IMR-90 (cell line): ENCODE measurements at regions not wholly inside any gene's neighbourhood (a gene's known extent, or its start where the extent isn't known, plus 50 kb on each side); places are given as distances from the start of the nearest gene placed in this dataset.
A peak's percentile ranks its signal among the peaks of the same experiment; 100 is the strongest.

ENCODE experiments used
- ATAC-seq: fragments of 200-7000 bp; cut with Tn5 transposase; 2 replicates; pipeline ENCODE4 v1.9.1; 2020; ENCODE audit warnings: low read depth, mild to moderate bottlenecking, moderate library complexity
- BruUV-seq: library from RNA; stranded (reverse); fragments of 400-500 nt; replicated peaks from 2 replicates; lab custom pipeline; 2021; lab: Mats Ljungman, UMichigan
- CTCF ChIA-PET: fragments of 300-600 bp; formaldehyde crosslinking; extraction: SDS; loops from one replicate; lab custom pipeline; 2021; ENCODE audit warnings: antibody characterized with exemption; lab: Yijun Ruan, JAX
- POLR2A ChIA-PET: fragments of 300-600 bp; sonication (Branson Sonifier 250); formaldehyde crosslinking; loops from one replicate; lab custom pipeline; 2022; ENCODE audit warnings: antibody characterized with exemption; ENCODE audit not compliant: unreplicated experiment; lab: Charles Lee
- DNase-seq: peaks from one replicate; pipeline ENCODE4 v3.0.0; 2013
- H2AFZ ChIP-seq: replicated peaks from 2 replicates; pipeline ENCODE3; 2013; ENCODE audit warnings: low read length, mild to moderate bottlenecking; ENCODE audit not compliant: poor library complexity
- H2AK5ac ChIP-seq: 2 replicates; pipeline ENCODE4 v1.6.1; 2013; ENCODE audit warnings: low read depth, low read length, inconsistent platforms
- H2AK9ac ChIP-seq: replicated peaks from 2 replicates; pipeline ENCODE3; 2013; ENCODE audit warnings: mild to moderate bottlenecking, low read depth, low read length, moderate library complexity; ENCODE audit not compliant: poor library complexity
- H2BK120ac ChIP-seq: 2 replicates; pipeline ENCODE4 v1.6.1; 2013; ENCODE audit warnings: low read depth, low read length, inconsistent platforms
- H2BK15ac ChIP-seq: 3 replicates; pipeline ENCODE4 v1.6.1; 2013; ENCODE audit warnings: low read depth, low read length, inconsistent platforms
- H2BK20ac ChIP-seq: 2 replicates; pipeline ENCODE4 v1.6.1; 2013; ENCODE audit warnings: low read depth, mild to moderate bottlenecking, inconsistent platforms, low read length, moderate library complexity
- H2BK5ac ChIP-seq: 2 replicates; pipeline ENCODE4 v1.6.1; 2013; ENCODE audit warnings: mild to moderate bottlenecking, low read depth, low read length, inconsistent platforms; ENCODE audit not compliant: poor library complexity, severe bottlenecking
- H3K14ac ChIP-seq: replicated peaks from 2 replicates; pipeline ENCODE4 v1.6.1; 2013; ENCODE audit warnings: low read depth, low read length, inconsistent platforms
- H3K18ac ChIP-seq: 2 replicates; pipeline ENCODE4 v1.6.1; 2013; ENCODE audit warnings: low read depth, low read length, control low read depth
- H3K23ac ChIP-seq: 2 replicates; pipeline ENCODE4 v1.6.1; 2013; ENCODE audit warnings: low read depth, low read length, inconsistent platforms
- H3K27ac ChIP-seq: 2 replicates; pipeline ENCODE4 v1.5.1; 2013; ENCODE audit warnings: mild to moderate bottlenecking, control low read depth, low read length; ENCODE audit not compliant: insufficient read depth
- H3K27me3 ChIP-seq: 2 replicates; pipeline ENCODE4 v1.6.1; 2013; ENCODE audit warnings: low read length; ENCODE audit not compliant: control insufficient read depth, insufficient read depth
- H3K36me3 ChIP-seq: 2 replicates; pipeline ENCODE4 v1.6.1; 2013; ENCODE audit warnings: low read length, mixed read lengths; ENCODE audit not compliant: control insufficient read depth, insufficient read depth
- H3K4ac ChIP-seq: 2 replicates; pipeline ENCODE4 v1.6.1; 2013; ENCODE audit warnings: low read depth, low read length, inconsistent platforms
- H3K4me1 ChIP-seq: 2 replicates; pipeline ENCODE4 v1.6.1; 2013; ENCODE audit warnings: low read length, mixed read lengths; ENCODE audit not compliant: control insufficient read depth, insufficient read depth
- H3K4me2 ChIP-seq: 2 replicates; pipeline ENCODE4 v1.6.1; 2013; ENCODE audit warnings: low read depth, mild to moderate bottlenecking, control low read depth, low read length, moderate library complexity
- H3K4me3 ChIP-seq: 2 replicates; pipeline ENCODE4 v1.5.1; 2013; ENCODE audit warnings: low read depth, mild to moderate bottlenecking, control low read depth, low read length, moderate library complexity; ENCODE audit not compliant: insufficient read depth
- H3K56ac ChIP-seq: 2 replicates; pipeline ENCODE4 v1.6.1; 2013; ENCODE audit warnings: low read length, inconsistent platforms; ENCODE audit not compliant: insufficient read depth; ENCODE audit errors: extremely low read depth
- H3K79me1 ChIP-seq, 2 experiments: 2 replicates each; pipeline ENCODE4 v1.6.1; 2013; ENCODE audit warnings: low read length in 2 of 2, inconsistent platforms in 1 of 2, low read depth in 1 of 2
- H3K9ac ChIP-seq: 2 replicates; pipeline ENCODE4 v1.6.1; 2013; ENCODE audit warnings: low read depth, low read length, control low read depth
- H3K9me1 ChIP-seq: 2 replicates; pipeline ENCODE4 v1.6.1; 2013; ENCODE audit warnings: low read length, inconsistent platforms; ENCODE audit not compliant: insufficient read depth
- H3K9me3 ChIP-seq: 2 replicates; pipeline ENCODE4 v1.6.1; 2013; ENCODE audit warnings: low read length; ENCODE audit not compliant: control insufficient read depth, insufficient read depth
- H4K20me1 ChIP-seq: 2 replicates; pipeline ENCODE4 v1.6.1; 2013; ENCODE audit warnings: low read length, inconsistent platforms; ENCODE audit not compliant: insufficient read depth
- H4K5ac ChIP-seq: 2 replicates; pipeline ENCODE4 v1.6.1; 2013; ENCODE audit warnings: mild to moderate bottlenecking, low read depth, low read length, control low read depth
- H4K8ac ChIP-seq, 2 experiments: 2 replicates each; pipeline ENCODE4 v1.6.1; 2013; ENCODE audit warnings: low read depth in 2 of 2, low read length in 2 of 2, control low read depth in 1 of 2, inconsistent platforms in 1 of 2
- H4K91ac ChIP-seq: 2 replicates; pipeline ENCODE4 v1.6.1; 2013; ENCODE audit warnings: low read depth, low read length, inconsistent platforms; ENCODE audit not compliant: insufficient read depth
- CTCF ChIP-seq: conservative IDR thresholded peaks from 2 replicates; pipeline ENCODE4 v1.5.1; 2012; ENCODE audit warnings: mild to moderate bottlenecking, low read depth, low read length, improper control_type of control experiment
- MAFK ChIP-seq: IDR thresholded peaks from 2 replicates; pipeline ENCODE4 v1.6.1; 2012; ENCODE audit warnings: low read depth, low read length, improper control_type of control experiment
- WGBS, 2 experiments: methylation state at CpG; one replicate each; pipeline versions ENCODE4 v1.1.5 to v1.1.7; 2013; ENCODE audit warnings: missing lambda C conversion rate in 2 of 2; ENCODE audit not compliant: insufficient read length in 1 of 2; ENCODE audit errors: extremely low coverage in 2 of 2; 5-methylcytosine and 5-hydroxymethylcytosine counted together
- dilution Hi-C: fragments of 300-500 bp; cut with HindIII; formaldehyde crosslinking; loops from one replicate; pipeline ENCODE4 v1.14.3; 2018; ENCODE audit warnings: low sequenced_read_pairs; ENCODE audit not compliant: unreplicated experiment
- in situ Hi-C: fragments of 300-500 bp; cut with MboI; formaldehyde crosslinking; loops from 3 replicates; pipeline ENCODE4 v1.14.3; 2019; ENCODE audit warnings: low sequenced_read_pairs, inconsistent platforms, mixed read lengths
- intact Hi-C: fragments of 100-400 bp; cut with micrococcal nuclease; formaldehyde crosslinking; loops from 2 replicates; pipeline ENCODE4 v1.10.0; 2022

GRCh38 chr1:58841455-58841854 lies 57.6 kb upstream of the JUN start:
- Histone ChIP-seq H3K36me3 (no peaks in the 10 kb centered on the region), H2BK15ac (0 out of 3 replicates have a peak overlapping the region, but pooled peaks have one; percentile 21), H4K20me1 (no peaks in the 10 kb centered on the region), H3K4me2 (no peak overlapping the region), H3K79me1 (no peaks in the 10 kb centered on the region), H2BK120ac (no peak overlapping the region; the same call in 1 of the 2 replicates), H3K56ac (no peak overlapping the region), H3K4ac (no peak overlapping the region; the same call in 1 of the 2 replicates), H3K9ac (no peak overlapping the region), H3K23ac (no peak overlapping the region), H3K14ac (no peak overlapping the region), H4K5ac (peak overlapping the region; percentile 31; the same call in 1 of the 2 replicates), H3K18ac (no peak overlapping the region), H3K9me1 (no peaks in the 10 kb centered on the region), H4K8ac (no peak overlapping the region), H2AK9ac (no peak overlapping the region), H3K4me1 (peaks cover 6% of the 10 kb centered on the region), H2BK5ac (no peak overlapping the region), H4K91ac (no peak overlapping the region), H3K27me3 (no peaks in the 10 kb centered on the region), H3K27ac (no peak overlapping the region), H3K4me3 (no peak overlapping the region), H2AFZ (no peak overlapping the region), H2BK20ac (no peak overlapping the region), H2AK5ac (peak overlapping the region; percentile 61; the same call in 1 of the 2 replicates), H3K9me3 (no peaks in the 10 kb centered on the region)
- ChIA-PET CTCF (no interaction called here), POLR2A (no interaction called here)
- no peak for ATAC-seq
- no CpG with 5 or more reads among the region's 3 CpGs for WGBS, 2 experiments
- DNase-seq: no peak
- no TSS peak for BruUV-seq
- in situ Hi-C loops (no loop called here), dilution Hi-C loops (no loop called here), intact Hi-C loops (no loop called here)
- peak; percentile 16; the same call in 1 of the 2 replicates for TF ChIP-seq CTCF
- TF ChIP-seq MAFK: no peak
